Fibroblast of villous mesenchyme (primary cell): ENCODE measurements at regions not wholly inside any gene's neighbourhood (a gene's known extent, or its start where the extent isn't known, plus 50 kb on each side); places are given as distances from the start of the nearest gene placed in this dataset.

ENCODE experiments used
- DNase-seq: peaks from one replicate; pipeline ENCODE4 v3.0.0-alpha.2; 2010; ENCODE audit warnings: low read depth
- H3K4me3 ChIP-seq: 2 replicates; pipeline ENCODE4 v1.5.1; 2011; ENCODE audit warnings: low read depth, mild to moderate bottlenecking, low read length
- CTCF ChIP-seq: IDR thresholded peaks from 2 replicates; pipeline ENCODE4 v1.5.1; 2012; ENCODE audit warnings: low read depth, mild to moderate bottlenecking, low read length; ENCODE audit not compliant: insufficient read depth

GRCh38 chr6:139757784-139758183 lies 383.3 kb upstream of the CITED2 start:
- peak; percentile 78 for DNase-seq
- no peak overlapping the region for H3K4me3 ChIP-seq

DNA sequence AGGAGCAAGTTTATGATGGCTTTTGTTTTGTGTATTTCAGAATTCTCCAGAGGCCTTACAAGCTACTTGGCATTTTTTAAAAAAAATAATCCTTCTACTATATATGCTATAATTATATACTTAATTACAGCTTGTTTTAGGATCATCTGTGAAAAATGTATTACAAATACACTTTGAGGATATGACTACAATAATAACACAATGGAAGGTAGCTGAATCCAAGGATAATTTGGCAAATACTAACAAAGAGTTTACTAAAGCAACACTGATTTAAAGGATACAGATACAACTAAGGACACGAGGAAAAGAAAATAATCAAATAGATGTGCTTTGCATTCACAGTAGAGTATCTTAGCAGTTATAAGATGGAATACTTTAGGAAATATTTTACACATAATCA lies 381.9 kb upstream of the CITED2 start:
- TF ChIP-seq CTCF: no peak
- DNase-seq: no peak
- no peak overlapping the region for H3K4me3 ChIP-seq

More at GRCh38 chr6:139757784-139758183, 383.3 kb upstream of the CITED2 start:
- no peak for TF ChIP-seq CTCF

DNA sequence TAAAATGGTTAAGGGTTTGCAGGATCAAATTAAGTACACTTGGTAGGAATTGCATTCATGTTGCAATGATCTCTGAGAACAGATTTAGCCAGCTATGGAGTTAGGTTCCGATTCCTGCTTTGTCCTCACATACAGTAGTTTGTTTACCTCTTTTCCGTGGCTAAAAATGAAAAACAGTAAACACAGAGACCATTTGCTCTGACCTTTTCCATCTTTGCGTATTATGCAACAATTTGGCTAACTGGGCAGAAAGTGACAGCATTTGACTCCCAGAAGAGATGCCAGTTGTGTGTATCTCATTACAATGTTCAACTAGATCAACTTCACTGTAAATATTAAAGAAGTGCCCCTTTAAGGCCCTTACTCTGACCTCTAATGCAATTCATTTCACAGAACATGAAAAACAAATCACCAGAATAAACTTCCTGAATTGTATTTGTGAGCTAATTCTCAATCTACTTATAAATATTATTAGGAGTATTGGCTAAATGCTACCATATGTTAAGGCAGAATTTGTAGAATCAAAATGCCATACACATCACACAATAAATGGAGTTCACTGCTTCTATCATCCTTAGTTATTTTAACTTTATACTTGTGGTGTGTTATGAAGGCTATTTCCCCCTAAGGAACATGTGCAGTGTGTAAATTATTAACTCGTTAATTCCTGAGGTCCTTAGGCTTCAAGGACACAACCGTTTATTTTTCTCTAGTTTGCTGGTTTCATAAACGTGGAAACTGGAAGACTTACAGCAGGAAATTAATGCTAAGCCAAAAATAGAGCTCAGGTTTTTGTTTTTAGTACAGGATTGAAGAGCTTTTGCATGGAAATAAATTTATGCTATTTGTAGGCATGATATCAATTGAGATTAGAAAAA lies 380.7 kb upstream of the CITED2 start:
- peak; percentile 79 for DNase-seq
- no peak for TF ChIP-seq CTCF
- no peak overlapping the region for H3K4me3 ChIP-seq

- DNase-seq: peak; percentile 86
- TF ChIP-seq CTCF: no peak
- H3K4me3 ChIP-seq: no peak overlapping the region
These were observed 378.9 kb upstream of the CITED2 start for GRCh38 chr6:139753198-139753861.

DNA sequence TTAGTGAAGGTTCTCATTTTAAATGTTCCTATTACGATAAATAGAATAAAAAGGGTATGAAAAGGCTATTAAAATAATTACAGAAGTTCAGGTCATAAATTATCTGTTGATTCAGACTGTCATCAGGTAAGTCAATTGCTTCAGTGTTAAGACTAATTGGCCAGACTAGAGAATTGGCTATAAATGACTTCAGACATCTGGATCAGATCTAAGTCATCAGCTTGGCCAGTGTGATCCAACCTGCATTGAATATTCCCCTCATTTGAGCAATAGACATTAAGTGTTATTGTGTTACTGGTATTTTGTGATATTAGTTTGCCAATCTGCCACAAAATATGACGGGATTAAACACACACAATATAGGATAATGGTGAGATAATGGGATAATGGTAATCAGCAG lies 377.6 kb upstream of the CITED2 start:
- no peak overlapping the region for H3K4me3 ChIP-seq
- no peak for TF ChIP-seq CTCF
- no peak for DNase-seq

DNA sequence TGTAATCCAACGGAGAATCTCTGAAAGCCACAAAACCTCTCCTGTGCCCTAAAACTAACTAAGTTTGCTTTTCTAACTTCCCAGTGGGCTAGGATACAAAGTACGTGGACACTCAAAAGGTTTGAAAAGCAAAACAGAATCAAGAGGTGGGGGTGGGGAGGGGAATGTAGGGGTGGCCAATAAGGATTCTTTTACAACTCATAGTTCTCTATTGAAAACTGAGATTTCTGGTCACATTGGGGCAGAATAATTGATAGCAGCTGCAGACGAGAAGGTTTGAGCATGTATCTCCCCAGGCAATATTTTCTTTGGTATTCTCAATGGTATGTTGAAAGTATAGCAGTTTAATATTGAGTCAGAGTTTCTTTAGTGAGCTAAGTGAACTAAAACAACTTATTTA lies 376.7 kb upstream of the CITED2 start:
- H3K4me3 ChIP-seq: no peak overlapping the region
- peak; percentile 55 for DNase-seq

More for the DNA sequence above, 376.7 kb upstream of the CITED2 start:
- no peak for TF ChIP-seq CTCF
